ENCODE measurements at regions not wholly inside any gene's neighbourhood (a gene's known extent, or its start where the extent isn't known, plus 50 kb on each side); places are given as distances from the start of the nearest gene placed in this dataset.
"Not testable (repeated sequence)": the region's sequence is repeated elsewhere in the genome, so short reads cannot be mapped to it uniquely, and the experiment has no call there.

DNA sequence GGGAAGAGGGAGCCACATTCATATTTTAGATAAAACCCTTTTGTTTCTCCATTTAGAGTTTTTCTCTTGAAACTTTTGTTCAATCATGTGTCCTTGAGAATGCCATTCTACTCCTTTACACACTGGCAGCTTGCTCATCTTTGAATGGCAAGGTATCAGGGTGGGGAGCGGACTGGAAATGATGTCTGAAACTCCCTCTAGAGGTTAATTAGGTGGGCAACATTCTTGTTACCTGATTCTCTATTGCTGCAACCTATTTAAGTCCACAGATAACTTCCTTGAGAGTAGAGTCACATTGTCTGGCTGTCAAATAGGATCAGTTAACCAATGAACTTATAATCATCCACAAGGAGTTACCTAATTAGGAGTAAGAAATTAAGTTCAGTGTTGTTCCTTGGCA, 533.6 kb upstream of the API5 start:
- DNase-seq, result no peak

DNA sequence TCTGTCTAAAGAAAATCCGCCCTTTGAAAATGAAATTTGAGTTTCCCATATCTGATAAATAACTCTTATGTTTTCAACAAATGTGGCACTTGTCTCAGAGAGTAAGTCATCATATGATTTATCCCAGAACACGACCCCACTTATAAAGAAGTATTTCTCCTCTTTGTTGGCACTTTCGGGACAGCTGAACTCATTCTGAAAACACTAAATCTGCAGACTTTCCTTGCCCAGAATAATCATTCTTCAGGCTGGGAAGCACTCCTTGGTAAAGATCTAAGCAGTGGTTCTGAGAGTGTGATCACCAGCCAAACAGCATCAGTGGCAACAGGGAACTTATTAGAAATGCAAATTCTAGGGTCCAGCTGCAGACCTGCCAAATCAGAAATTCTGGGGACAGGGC, 532.2 kb upstream of the API5 start:
- DNase-seq, result no peak

DNA sequence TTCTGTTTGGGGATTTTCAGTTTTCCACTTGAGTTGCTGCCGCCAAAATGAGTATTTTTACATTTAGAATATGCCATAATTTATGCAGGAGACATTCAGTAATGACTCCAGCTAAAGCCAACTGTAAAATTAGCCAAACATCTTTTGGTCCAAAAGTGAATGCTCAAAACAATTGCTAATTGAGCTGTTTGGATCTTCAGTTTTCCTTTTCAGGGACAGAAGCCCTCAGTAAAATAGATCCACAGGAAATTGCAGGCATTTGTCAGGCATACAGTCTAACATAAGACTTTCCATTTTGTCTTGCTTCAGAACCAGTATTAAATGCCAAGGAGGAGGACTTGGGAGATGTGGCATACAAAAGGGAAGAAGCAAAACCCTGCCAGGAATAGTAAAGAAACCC, 524.8 kb upstream of the API5 start:
- DNase-seq, result no peak

DNA sequence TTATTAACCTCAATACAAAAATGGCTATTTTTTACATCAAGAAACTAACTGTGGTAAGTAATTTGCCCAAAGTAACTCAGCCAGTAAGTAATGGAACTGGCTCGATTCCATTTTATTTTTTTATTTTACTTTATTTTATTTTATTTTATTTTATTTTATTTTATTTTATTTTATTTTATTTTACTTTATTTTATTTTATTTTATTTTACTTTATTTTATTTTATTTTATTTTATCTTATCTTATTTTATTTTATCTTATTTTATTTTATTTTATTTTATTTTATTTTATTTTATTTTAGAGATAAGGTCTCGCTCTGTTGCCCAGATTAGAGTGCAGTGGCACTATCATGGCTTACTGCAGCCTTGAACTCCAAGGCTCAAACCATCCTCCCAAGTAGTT, 516.3 kb upstream of the API5 start:
- not testable (repeated sequence) for DNase-seq

DNA sequence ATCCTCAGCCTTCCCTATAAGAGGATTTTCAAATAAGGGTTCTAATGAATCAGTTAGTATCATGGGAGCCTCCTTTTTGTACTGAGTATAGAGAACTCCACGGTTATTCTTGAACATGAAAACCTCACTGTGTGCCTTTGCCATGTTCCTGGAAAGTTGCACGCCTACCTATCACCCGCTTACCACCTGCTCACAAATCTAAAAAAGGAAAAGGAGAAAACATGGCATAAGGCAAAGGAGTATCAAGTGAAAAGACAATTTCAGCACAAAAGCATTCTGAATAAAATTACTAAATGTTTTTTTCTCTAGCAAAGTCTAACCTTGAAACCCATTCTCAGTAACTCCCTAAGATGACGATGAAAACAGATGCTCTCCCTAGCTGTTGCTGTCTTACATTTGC, 511.8 kb upstream of the API5 start:
- DNase-seq, result no peak

DNA sequence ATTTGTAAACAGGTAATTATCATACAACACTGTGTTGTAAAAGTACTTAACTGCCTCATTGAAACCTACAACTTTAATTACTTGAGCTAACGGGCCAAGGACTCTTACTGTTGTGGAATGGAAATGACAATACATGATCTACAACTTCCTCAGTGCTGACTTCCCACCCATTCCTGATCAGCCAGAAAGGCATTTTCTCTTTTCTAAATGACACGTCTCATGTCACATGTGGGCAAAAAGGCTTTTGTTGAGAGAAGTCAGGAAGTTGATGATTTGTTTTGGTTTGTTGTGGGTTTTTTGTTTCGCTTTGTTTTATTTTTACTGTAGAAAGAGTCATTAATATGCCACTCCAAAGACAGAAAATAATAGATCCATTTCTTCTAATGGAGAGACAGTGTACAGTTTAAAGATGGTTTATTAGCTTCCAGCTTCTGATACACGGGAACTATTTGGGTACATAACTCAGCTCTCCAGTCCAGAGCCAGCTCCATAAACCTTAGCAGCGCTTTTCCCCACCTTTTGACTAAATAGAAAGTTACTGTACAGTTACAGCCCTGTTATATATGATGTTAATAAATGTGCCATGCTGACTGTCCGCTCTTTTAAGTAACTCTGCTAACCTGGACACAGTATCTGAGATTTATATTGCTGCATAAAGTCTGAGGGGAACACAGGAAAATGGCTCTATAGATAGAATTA, 509.4 kb upstream of the API5 start:
- no peak for DNase-seq

DNA sequence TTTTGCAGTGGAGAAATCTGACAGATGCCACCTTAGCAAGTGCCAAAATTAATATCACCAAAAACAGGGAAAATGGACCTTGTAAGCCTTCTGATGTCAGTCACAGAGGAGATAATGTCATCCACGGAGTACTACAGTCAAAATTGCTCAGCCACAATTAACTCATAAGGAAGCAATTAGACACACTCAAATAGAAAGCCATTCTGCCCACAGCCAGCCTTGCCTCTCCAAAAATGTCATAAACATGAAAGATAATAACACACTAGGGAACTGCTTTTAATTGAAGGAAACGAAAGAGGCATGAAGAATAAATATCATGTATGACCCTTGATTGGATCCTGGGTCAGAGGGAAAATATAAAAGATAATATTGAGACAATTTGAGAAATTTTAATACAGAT, 505.6 kb upstream of the API5 start:
- no peak for DNase-seq

DNA sequence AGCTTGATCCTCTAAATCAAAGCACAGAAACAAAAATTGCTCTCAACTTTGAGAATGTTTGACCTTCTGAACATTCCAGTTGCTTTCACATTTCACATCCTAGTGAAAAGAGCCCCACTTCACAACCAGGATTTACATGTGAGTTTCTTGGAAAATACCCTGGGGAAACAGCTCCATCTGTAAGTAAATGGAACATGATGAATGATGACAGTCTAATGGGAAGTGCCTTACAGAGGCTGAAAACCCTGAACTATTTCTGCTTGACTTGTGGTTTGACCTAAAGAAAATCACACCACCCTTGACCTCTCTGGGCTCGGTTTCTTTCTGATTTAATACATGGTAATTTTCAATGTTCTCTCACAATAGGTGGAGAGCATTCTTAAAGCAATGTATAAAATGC, 499.4 kb upstream of the API5 start:
- no peak for DNase-seq

DNA sequence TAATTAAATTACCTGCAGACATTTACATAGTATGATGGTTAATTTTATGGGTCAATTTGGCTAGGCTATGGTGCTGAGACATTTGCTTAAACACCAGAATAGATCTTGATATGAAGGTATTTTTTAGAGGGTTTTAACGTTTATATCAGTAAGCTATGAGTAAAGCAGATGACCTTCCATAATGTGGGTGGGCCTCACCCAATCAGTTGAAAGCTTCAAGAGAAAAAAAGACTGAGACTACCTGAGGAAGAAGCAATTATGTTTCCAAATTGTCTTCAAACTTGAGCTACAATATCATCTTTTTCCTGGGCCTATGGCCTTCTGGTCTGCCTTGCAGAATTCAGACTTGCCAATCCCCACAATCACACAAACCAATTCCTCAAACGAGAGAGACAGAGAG, 498.8 kb upstream of the API5 start:
- DNase-seq, result no peak

DNA sequence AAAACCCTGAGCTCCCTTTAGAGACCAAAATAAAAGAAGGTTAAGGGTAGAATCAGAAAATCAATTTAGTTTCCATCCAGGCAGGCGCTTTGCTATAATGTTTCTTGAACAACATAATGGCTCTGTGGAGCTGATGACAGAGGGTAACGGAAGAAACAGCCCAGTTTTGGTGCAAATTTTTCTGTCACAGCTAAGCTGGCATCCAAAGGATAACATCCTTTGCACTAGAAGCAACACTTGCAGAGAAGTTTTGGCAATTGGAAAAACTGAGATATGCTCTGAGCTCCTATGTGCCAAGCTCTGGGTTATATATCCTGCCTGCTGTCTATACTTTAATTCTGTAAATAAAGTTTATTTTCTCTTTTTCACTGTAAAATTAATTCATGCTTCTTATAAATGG, 495.3 kb upstream of the API5 start:
- no peak for DNase-seq

DNA sequence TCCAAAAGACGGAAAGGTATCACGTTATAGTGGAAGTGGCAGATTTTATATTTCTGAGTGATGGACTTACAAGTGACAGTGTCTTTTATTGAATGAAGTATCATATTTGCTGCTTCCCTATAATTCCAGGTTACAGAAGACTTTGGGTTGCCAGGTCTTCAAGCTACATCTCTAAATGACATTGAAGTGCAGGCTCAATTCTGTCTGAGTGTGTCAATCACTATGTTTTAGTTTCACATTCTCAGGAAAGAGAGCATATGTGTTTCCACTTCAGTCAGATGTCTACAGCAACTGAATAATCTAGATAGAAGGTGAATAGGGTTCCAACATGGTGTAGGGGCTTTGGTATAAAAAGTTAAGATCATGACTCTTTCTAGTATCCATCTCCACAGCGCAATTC, 492.7 kb upstream of the API5 start:
- no peak for DNase-seq

DNA sequence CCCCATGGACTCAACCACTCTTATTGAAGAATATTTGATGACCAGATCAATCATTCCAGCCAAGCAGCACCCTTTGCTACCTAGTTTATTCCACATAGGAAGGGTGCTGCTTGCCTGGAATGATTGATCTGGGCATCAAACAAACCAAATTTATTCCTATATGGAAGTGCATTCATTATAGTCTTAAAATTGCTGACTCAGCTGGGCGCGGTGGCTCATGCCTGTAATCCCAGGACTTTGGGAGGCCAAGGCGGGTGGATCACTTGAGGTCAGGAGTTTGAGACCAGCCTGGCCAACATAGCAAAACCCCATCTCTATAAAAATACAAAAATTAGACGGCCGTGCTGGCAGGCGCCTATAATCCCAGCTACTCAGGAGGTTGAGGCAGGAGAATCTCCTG, 489.6 kb upstream of the API5 start:
- DNase-seq, result not testable (repeated sequence)

DNA sequence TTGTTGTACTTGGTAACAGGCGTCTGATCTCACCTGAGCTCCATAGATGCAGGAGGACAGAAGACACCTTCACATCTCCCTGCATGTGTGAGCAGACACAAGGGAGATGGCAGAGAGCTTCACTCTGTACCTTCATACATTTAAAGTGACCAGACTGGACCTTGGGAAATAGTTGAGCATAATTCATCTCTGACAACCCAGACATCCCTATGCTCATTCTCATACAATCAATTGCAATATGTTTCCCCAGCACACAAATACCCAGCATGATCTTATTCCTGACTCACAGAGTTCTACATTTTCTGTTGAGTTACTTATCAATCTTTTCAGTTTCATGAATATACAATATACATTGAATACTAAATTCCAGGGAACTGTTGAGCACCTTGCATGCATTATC, 488.2 kb upstream of the API5 start:
- DNase-seq, result no peak

DNA sequence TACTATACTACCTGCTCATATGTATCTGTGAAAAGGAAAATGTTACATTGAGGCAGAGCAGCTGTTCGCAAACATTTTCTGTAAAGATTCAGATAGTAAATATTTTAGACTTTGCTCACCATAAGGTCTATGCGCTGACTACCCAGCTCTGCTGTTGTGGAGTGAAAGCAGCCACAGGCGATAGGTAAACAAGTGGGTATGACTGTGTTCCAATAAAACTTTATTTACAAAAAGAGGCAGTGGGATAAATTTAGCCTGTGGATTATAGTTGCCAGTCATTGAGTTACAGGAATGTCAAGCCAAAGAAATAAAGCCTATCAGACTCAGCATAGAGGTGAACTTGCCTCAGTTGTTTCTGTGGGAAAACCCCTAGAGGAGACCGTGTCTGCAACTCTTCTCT, 487.7 kb upstream of the API5 start:
- DNase-seq, result no peak

DNA sequence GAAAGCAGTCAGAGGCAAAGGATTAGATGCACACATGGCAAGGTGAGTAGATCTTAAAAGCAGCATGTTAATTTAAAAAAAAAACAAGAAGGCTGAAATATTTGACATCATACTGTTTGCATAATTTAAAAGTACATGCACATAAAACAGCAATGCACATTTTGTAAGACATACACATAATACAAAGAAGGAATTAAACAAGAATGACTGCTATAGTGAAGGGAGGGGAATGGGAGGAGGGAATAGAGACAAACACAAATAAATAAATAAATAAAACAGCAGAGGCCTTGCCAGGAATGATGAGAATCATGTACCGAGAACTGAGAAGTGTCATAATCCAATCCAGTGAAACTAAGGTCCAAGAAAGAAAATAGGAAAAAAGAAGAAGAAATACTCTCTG, 486.2 kb upstream of the API5 start:
- no peak for DNase-seq

DNA sequence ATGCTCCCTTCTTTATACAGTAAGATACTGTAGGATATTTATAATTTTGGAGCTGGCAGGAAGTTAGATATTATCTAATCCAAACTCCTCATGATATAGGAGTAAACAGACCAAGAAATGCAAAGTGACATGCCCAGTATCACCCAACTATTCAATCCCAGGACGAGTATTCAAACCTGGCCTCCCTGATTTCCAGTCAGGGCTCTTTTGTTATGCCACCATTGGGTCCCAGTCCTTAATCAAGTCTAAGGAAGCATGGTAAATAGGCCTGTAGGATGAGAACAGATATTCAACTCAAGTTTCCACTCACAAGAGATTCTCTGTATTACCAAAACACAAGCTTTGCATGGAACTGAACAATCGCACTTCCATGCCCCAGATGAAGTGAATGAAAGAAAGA, 484.0 kb upstream of the API5 start:
- no peak for DNase-seq

DNA sequence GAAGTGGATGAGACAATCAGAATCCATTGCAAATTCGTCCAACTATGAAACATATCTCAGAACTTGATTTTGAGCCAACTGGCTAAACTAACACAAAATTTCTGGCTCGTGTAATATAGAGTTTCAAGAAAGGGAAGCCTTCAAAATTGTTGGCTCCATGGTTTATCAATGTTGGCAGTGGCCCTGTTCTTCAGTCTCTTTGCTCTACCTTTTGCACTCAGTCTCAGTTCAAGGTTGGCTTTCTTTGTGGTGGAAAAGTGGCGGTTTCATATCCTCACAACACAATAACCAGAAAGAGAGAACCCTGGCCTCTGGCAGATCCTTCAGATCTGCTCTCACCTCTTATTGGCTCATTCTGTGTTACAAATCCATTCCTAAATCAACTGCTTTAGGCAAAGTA, 473.8 kb upstream of the API5 start:
- no peak for DNase-seq

DNA sequence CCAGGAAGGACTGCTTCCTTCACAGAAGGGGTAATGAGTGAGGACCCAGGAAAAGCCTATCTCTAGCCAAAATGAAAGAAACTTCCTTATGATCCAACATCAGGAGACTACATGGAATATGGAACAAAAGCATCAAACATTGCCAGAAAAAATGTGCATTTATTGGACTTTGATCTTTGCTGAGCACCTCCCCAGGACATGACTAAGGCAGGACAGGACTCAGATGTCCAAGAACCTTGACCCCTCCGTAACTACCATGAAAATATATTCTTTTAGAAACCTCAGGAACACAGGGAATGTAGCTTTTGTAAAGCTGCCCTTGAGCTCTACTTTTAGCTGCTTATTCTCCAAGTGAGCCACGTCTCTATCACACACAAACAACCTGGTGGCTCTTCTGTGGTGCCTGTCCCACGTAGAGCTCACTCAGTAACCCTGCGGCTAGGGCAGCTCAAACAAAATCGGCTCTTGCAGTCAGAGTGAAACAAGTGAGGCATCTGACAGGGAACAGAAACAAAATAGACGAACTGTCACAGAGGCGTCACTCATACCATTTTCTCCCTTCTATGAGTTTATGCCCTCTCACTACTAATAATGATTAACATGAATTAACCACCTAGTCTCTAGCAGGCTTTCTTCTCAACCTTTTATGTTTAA, 471.5 kb upstream of the API5 start:
- DNase-seq, result no peak

DNA sequence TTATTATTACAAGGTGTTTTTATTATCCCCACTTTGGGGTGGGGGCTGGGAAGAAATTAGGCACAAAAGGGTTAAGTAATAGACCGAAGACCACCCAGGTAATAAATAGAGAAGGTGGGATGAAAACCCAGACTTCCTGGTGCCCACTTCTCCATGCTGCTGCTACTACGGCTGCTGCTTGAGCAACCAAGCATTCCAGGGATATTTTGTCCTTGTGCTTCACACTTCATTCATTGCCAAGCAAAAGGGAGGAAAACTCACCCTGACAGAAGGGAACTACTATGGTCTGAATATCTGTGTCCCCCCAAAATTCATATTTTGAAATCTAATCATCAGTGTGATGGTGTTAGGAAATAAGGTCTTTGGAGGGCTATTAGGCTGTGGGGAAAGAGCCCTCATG, 470.9 kb upstream of the API5 start:
- DNase-seq, result no peak

DNA sequence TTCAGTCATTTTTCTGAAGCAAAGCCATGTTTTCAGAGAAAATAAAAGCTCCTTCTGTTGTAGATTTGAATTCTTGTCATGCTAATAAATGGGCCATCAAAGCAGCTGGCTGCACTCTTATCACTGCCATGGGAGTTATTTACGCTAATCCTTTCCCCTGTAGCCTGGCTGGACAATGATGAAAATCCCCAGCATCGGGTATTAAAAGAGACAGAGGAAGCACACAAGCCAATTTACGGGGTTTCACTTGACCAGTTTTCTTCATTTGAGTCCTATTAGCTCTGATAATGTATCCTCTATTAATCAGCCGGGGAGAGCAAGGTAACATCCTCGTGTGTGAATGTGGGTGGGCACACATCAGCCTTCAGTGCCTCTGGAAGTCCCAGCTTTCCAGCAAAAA, 470.2 kb upstream of the API5 start:
- no peak for DNase-seq

DNA sequence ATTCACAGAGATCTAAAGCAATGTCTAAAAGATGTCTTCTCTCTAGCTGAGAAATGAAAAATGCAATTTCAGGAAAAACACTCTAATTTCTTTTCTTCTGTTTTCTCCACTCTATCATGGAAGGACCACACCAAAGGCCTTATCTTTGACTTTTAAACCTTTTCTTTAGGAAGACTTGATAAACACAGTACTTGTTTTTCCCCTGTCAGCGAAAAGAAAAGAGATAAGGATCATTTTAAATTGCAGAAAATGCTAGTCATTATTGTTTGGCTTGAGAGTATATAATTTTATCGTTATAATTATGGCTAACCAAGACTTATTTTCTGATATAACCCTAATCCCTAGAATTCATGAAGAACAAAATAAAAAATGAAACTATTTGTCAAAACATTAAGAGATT, 462.4 kb upstream of the API5 start:
- DNase-seq, result no peak

DNA sequence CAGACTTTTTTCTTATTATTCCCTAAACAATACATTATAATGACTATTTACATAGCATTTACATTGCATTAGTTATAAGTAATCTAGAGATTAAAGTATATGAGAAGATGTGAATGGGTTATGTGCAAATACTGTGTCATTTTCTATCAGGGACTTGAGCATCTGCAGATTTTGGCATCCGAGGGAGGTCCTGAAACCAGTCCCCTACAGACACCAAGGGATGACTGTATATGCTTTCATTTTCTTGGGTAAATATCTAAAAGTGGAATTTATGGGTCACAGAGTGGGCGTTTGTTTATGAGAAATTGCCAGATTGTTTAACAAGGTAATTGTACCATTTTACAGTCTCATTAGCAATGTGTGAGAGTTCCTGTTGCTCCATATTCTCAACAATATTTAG, 454.5 kb upstream of the API5 start:
- no peak for DNase-seq

DNA sequence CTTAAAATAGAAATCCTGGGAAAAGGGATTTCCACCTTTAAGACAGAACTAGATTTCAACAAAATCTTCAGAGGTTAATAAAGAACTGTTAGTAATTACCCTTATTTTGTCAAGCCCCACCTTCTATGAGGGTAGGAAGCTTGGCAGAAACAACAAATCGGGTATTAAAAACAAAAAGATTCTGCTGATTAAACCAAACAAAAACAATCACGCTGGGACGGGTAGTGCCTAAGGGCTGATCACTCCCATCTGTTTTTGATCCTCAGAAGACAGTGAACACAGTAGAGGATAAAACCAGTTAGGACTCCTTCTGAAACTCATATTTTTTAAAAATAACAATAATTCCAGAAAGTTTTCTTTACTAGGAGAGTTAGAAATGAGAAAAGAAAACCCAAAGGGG, 441.3 kb upstream of the API5 start:
- no peak for DNase-seq

DNA sequence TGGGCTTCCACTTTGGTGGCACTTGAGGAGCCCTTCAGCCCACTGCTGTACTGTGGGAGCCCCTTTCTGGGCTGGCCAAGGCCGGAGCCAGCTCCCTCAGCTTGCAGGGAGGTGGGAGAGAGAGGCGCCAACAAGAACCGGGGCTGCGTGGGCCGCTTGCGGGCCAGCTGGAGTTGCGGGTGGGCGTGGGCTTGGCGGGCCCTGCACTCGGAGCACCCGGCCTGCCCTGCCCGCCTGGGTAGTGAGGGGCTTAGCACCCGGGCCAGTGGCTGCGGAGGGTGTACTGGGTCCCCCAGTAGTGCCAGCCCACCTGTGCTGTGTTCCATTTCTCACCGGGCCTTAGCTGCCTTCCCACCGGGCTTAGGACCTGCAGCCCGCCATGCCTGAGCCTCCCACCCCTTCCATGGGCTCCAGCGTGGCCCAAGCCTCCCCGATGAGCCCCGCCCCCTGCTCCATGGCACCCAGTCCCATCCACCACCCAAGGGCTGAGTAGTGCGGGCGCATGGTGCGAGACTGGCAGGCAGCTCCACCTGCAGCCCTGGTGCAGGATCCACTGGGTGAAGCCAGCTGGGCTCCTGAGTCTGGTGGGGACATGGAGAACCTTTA, 437.9 kb upstream of the API5 start:
- not testable (repeated sequence) for DNase-seq

DNA sequence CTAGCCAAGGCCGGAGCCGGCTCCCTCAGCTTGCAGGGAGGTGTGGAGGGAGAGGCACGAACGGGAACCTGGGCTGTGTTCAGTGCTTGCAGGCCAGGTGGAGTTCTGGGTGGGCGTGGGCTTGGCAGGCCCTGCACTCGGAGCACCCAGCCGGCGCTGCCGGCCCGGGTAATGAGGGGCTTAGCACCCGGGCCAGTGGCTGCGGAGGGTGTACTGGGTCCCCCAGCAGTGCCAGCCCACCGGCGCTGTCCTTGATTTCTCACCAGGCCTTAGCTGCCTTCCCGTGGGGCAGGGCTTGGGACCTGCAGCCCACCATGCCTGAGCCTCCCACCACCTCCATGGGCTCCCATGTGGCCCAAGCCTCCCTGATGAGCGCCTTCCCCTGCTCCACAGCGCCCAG, 430.5 kb upstream of the API5 start:
- DNase-seq, result not testable (repeated sequence)

All from NCI-H446 treated with DMSO at 0.1 percent for 48 hours (cell line).